HCT116 (cell line): ENCODE measurements at regions not wholly inside any gene's neighbourhood (a gene's known extent, or its start where the extent isn't known, plus 50 kb on each side); places are given as distances from the start of the nearest gene placed in this dataset.

Experiments used
- ATAC-seq: fragments of 200-7000 bp; cut with Tn5 transposase; 2 replicates; pipeline ENCODE4 v1.9.1; 2020; ENCODE audit warnings: mild to moderate bottlenecking, moderate library complexity
- BruUV-seq: library from RNA; stranded (reverse); fragments of 400-500 nt; replicated peaks from 2 replicates; lab custom pipeline; 2021; lab: Mats Ljungman, UMichigan
- CTCF ChIA-PET: fragments of 300-600 bp; sonication (Branson Sonifier 250); formaldehyde crosslinking; loops from one replicate; lab custom pipeline; 2021; ENCODE audit warnings: antibody characterized with exemption; lab: Charles Lee
- POLR2A ChIA-PET: fragments of 300-600, 350-600 bp; sonication (Branson Sonifier 250); formaldehyde crosslinking; loops from one replicate; lab custom pipeline; 2021; ENCODE audit warnings: antibody characterized with exemption; lab: Charles Lee
- RAD21 ChIA-PET, 2 experiments: fragments of 300-600 bp; sonication (Branson Sonifier 250); formaldehyde crosslinking; loops; one replicate each; lab custom pipeline; 2023; ENCODE audit warnings: low total read pairs in 2 of 2; ENCODE audit not compliant: uncharacterized antibody in 2 of 2, unreplicated experiment in 2 of 2, low non-redundant PET in 1 of 2; lab: Charles Lee
- DNase-seq: peaks from one replicate; pipeline ENCODE4 v3.0.0-alpha.2; 2010; ENCODE audit warnings: low read depth, low spot score
- H2AFZ ChIP-seq: fragments of 200-600 bp; shearing (Covaris generic), sonication (generic); 2 replicates; pipeline ENCODE4 v1.6.1; 2017; ENCODE audit warnings: low read depth, mixed run types, mixed read lengths, antibody characterized with exemption, low read length; ENCODE audit not compliant: poor library complexity, severe bottlenecking
- H3K27ac ChIP-seq: 2 replicates; pipeline ENCODE4 v1.5.1; 2012; ENCODE audit warnings: low read depth, low read length
- H3K27me3 ChIP-seq: fragments of 200-600 bp; sonication (generic); 2 replicates; pipeline ENCODE4 v1.6.1; 2016; ENCODE audit warnings: mixed run types, low read length, mixed read lengths; ENCODE audit not compliant: insufficient read depth
- H3K36me3 ChIP-seq, 2 experiments: fragments of 200-500 bp in 1 of 2; fragments of 200-600 bp in 1 of 2; sonication (Bioruptor generic) in 1 of 2; sonication (generic) in 1 of 2; 2 replicates each; pipeline versions ENCODE4 v1.5.1 to v1.6.1; 2014 to 2016; ENCODE audit warnings: low read length in 2 of 2, inconsistent platforms in 1 of 2, mixed read lengths in 1 of 2, mixed run types in 1 of 2; ENCODE audit not compliant: insufficient read depth in 2 of 2, control insufficient read depth in 1 of 2
- H3K4me1 ChIP-seq, 2 experiments: fragments of 200-600 bp in 1 of 2; sonication (generic) in 1 of 2; 2 replicates each; pipeline versions ENCODE4 v1.5.1 to v1.6.1; 2012 to 2017; ENCODE audit warnings: low read length in 2 of 2, inconsistent platforms in 1 of 2, mild to moderate bottlenecking in 1 of 2, mixed read lengths in 1 of 2, mixed run types in 1 of 2, moderate library complexity in 1 of 2; ENCODE audit not compliant: insufficient read depth in 2 of 2, control insufficient read depth in 1 of 2
- H3K4me2 ChIP-seq: fragments of 200-600 bp; sonication (generic); 2 replicates; pipeline ENCODE4 v1.6.1; 2017; ENCODE audit warnings: mixed run types, low read length, mixed read lengths
- H3K4me3 ChIP-seq, 2 experiments: fragments of 200-600 bp in 1 of 2; sonication (generic) in 1 of 2; replicated peaks in 1 of 2; 2 replicates each; pipeline ENCODE4 v1.5.1; 2011 to 2016; ENCODE audit warnings: low read length in 2 of 2, control low read depth in 1 of 2, low read depth in 1 of 2, mild to moderate bottlenecking in 1 of 2, mixed read lengths in 1 of 2, mixed run types in 1 of 2
- H3K79me2 ChIP-seq: fragments of 200-600 bp; sonication (generic); 2 replicates; pipeline ENCODE4 v1.6.1; 2017; ENCODE audit warnings: mild to moderate bottlenecking, mixed run types, low read length, moderate library complexity, mixed read lengths; ENCODE audit not compliant: insufficient read depth
- H3K9ac ChIP-seq: fragments of 200-600 bp; sonication (generic); 2 replicates; pipeline ENCODE4 v1.6.1; 2016; ENCODE audit warnings: low read length, mixed read lengths
- H3K9me2 ChIP-seq: fragments of 200-600 bp; sonication (generic), shearing (Covaris generic); 2 replicates; pipeline ENCODE4 v1.6.1; 2017; ENCODE audit warnings: mixed run types, mild to moderate bottlenecking, moderate library complexity; ENCODE audit not compliant: insufficient read depth
- H3K9me3 ChIP-seq, 2 experiments: fragments of 200-500 bp in 1 of 2; fragments of 200-600 bp in 1 of 2; sonication (Bioruptor generic) in 1 of 2; sonication (generic) in 1 of 2; 2 replicates each; pipeline ENCODE4 v1.6.1; 2014 to 2017; ENCODE audit warnings: low read length in 2 of 2, mixed read lengths in 2 of 2, inconsistent platforms in 1 of 2, low read depth in 1 of 2, mild to moderate bottlenecking in 1 of 2, mixed run types in 1 of 2, moderate library complexity in 1 of 2; ENCODE audit not compliant: control insufficient read depth in 1 of 2, insufficient read depth in 1 of 2
- H4K20me1 ChIP-seq: fragments of 200-600 bp; sonication (generic), shearing (Covaris generic); 2 replicates; pipeline ENCODE4 v1.6.1; 2017; ENCODE audit warnings: mixed run types, mild to moderate bottlenecking, moderate library complexity; ENCODE audit not compliant: insufficient read depth
- CBX3 ChIP-seq: IDR thresholded peaks from 2 replicates; pipeline ENCODE4 v1.6.1; 2012; ENCODE audit warnings: low read depth
- CEBPB ChIP-seq: IDR thresholded peaks from 2 replicates; pipeline ENCODE4 v1.6.1; 2012; ENCODE audit warnings: low read depth
- EGR1 ChIP-seq: IDR thresholded peaks from 2 replicates; pipeline ENCODE4 v1.6.1; 2012; ENCODE audit warnings: low read depth
- ELF1 ChIP-seq: IDR thresholded peaks from 2 replicates; pipeline ENCODE4 v1.6.1; 2012; ENCODE audit warnings: low read depth, borderline replicate concordance
- EZH2 ChIP-seq: fragments of 200-600 bp; sonication (generic); IDR thresholded peaks from 2 replicates; pipeline ENCODE4 v1.6.1; 2017; ENCODE audit warnings: antibody characterized with exemption, mixed run types
- EZH2phosphoT487 ChIP-seq: fragments of 200-600 bp; IDR thresholded peaks from 2 replicates; pipeline ENCODE4 v1.6.1; 2018; ENCODE audit warnings: antibody characterized with exemption, borderline replicate concordance
- FOSL1 ChIP-seq: IDR thresholded peaks from 2 replicates; pipeline ENCODE4 v1.6.1; 2012; ENCODE audit warnings: low read depth
- JUND ChIP-seq: IDR thresholded peaks from 2 replicates; pipeline ENCODE4 v1.6.1; 2012
- POLR2A ChIP-seq: IDR thresholded peaks from 2 replicates; pipeline ENCODE4 v1.7.0; 2011; ENCODE audit warnings: borderline replicate concordance; ENCODE audit not compliant: insufficient read depth, insufficient read length; ENCODE audit errors: extremely low read depth
- POLR2AphosphoS5 ChIP-seq: IDR thresholded peaks from 2 replicates; pipeline ENCODE4 v1.6.1; 2011; ENCODE audit warnings: mild to moderate bottlenecking, low read depth, low read length, moderate library complexity
- RAD21 ChIP-seq: IDR thresholded peaks from 2 replicates; pipeline ENCODE4 v1.6.1; 2012; ENCODE audit warnings: low read depth, mild to moderate bottlenecking
- SIN3A ChIP-seq: IDR thresholded peaks from 2 replicates; pipeline ENCODE4 v1.6.1; 2012; ENCODE audit warnings: low read depth
- SP1 ChIP-seq: IDR thresholded peaks from 2 replicates; pipeline ENCODE4 v1.6.1; 2012; ENCODE audit warnings: low read depth
- SRF ChIP-seq: IDR thresholded peaks from 2 replicates; pipeline ENCODE4 v1.6.1; 2012; ENCODE audit warnings: low read depth
- YY1 ChIP-seq: IDR thresholded peaks from 2 replicates; pipeline ENCODE4 v1.6.1; 2011; ENCODE audit warnings: low read length, low read depth, moderate library complexity, mild to moderate bottlenecking; ENCODE audit not compliant: insufficient replicate concordance; ENCODE audit errors: extremely low read depth
- ZFX ChIP-seq: fragments of 450-650 bp; IDR thresholded peaks from 2 replicates; pipeline ENCODE4 v1.6.1; 2017
- ZNF274 ChIP-seq: fragments of 200-500 bp; sonication (Bioruptor generic); IDR thresholded peaks from 2 replicates; pipeline ENCODE4 v1.6.1; 2014; ENCODE audit warnings: mild to moderate bottlenecking, low read depth, low read length, inconsistent platforms
- intact Hi-C: fragments of 100-400 bp; cut with micrococcal nuclease; formaldehyde crosslinking; loops from 2 replicates; pipeline ENCODE4 v1.10.0; 2022
- TF ChIP-seq, protein P1 (sequence below): IDR thresholded peaks from 2 replicates; pipeline ENCODE4 v1.6.1; 2012
- TF ChIP-seq, protein P2 (sequence below): IDR thresholded peaks from 2 replicates; pipeline ENCODE4 v1.6.1; 2011; ENCODE audit warnings: mild to moderate bottlenecking, low read length, moderate library complexity; ENCODE audit not compliant: insufficient replicate concordance; ENCODE audit errors: extremely low read depth

DNA sequence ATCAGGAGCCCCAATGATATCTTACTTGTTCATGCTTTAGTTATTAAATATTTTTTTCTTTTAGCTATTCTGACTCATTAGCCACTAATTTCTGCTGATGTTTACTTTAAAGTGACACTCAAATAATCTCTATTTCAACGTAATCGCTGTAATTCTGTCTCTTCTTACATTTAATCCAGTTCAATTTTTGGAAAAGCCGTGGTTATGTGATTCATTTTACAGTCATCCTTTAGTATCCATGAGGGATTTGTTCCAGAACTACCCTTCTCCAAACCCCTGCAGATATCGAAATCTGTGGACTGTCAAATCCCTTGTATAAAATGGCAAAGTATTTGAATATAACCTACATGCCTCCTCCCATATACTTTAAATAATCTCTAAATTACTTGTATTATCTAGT is 1103.4 kb downstream of the LRFN5 start:
- TF ChIP-seq EZH2phosphoT487 (no peak), POLR2A (no peak), SRF (no peak), FOSL1 (no peak), YY1 (no peak)
- TF ChIP-seq, protein P1, sequence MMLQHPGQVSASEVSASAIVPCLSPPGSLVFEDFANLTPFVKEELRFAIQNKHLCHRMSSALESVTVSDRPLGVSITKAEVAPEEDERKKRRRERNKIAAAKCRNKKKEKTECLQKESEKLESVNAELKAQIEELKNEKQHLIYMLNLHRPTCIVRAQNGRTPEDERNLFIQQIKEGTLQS: no peak
- no peak for DNase-seq
- RAD21 ChIA-PET: no interaction called here

DNA sequence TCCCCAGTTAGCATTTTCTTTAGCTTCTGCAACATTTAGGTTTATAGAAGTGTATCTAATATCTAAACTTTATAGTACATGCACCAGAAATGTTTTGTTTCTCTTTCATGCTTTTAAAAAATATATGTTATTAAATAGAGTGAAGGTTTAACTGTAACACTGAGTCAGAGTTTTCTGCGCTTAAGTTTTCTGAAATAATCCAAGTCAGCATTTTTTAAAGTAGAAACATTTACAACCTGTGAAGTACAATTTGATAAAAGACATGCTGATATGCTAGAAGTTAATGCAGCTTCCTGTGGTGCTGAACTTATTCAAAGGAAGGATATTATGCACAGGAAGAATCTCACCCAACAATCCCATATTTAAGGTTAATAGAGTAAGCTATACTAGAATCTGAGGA is 1096.8 kb downstream of the LRFN5 start:
- POLR2A ChIA-PET: no interaction called here
- no peak for DNase-seq
- no peak overlapping the region for H3K4me2 ChIP-seq
- no peak for TF ChIP-seq RAD21
- TF ChIP-seq ELF1: no peak
- no peak for TF ChIP-seq CBX3
- TF ChIP-seq CEBPB: no peak
- no peak for TF ChIP-seq SRF
- TF ChIP-seq EZH2: no peak
- TF ChIP-seq EGR1: no peak
- no peak for TF ChIP-seq POLR2A
- TF ChIP-seq JUND: no peak
- TF ChIP-seq SP1: no peak
- TF ChIP-seq ZFX: no peak
- TF ChIP-seq ZNF274: no peak
- TF ChIP-seq FOSL1: no peak
- TF ChIP-seq POLR2AphosphoS5: no peak
- no peak for TF ChIP-seq SIN3A
- TF ChIP-seq, protein P2, sequence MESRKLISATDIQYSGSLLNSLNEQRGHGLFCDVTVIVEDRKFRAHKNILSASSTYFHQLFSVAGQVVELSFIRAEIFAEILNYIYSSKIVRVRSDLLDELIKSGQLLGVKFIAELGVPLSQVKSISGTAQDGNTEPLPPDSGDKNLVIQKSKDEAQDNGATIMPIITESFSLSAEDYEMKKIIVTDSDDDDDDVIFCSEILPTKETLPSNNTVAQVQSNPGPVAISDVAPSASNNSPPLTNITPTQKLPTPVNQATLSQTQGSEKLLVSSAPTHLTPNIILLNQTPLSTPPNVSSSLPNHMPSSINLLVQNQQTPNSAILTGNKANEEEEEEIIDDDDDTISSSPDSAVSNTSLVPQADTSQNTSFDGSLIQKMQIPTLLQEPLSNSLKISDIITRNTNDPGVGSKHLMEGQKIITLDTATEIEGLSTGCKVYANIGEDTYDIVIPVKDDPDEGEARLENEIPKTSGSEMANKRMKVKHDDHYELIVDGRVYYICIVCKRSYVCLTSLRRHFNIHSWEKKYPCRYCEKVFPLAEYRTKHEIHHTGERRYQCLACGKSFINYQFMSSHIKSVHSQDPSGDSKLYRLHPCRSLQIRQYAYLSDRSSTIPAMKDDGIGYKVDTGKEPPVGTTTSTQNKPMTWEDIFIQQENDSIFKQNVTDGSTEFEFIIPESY: no peak
- no peak for TF ChIP-seq EZH2phosphoT487
- TF ChIP-seq, all 23 proteins: peak for 0
- Histone ChIP-seq H3K36me3 (no peaks in the 10 kb centered on the region), H3K9me2 (no peaks in the 10 kb centered on the region), H2AFZ (no peak overlapping the region), H3K9me3 (no peaks in the 10 kb centered on the region), H4K20me1 (no peaks in the 10 kb centered on the region), H3K4me3 (no peak overlapping the region), H3K9ac (no peak overlapping the region), H3K4me1 (no peaks in the 10 kb centered on the region), H3K27me3 (no peaks in the 10 kb centered on the region), H3K79me2 (no peaks in the 10 kb centered on the region), H3K27ac (no peak overlapping the region)
- CTCF ChIA-PET: no interaction called here
- intact Hi-C loops: no loop called here
- no TSS peak for BruUV-seq
- RAD21 ChIA-PET: no interaction called here
- ATAC-seq: no peak

More for the DNA sequence above, 1103.4 kb downstream of the LRFN5 start:
- ATAC-seq: no peak
- ChIA-PET POLR2A (no interaction called here), CTCF (no interaction called here)
- Histone ChIP-seq H3K9ac (no peak overlapping the region), H3K27me3 (no peaks in the 10 kb centered on the region), H3K27ac (no peak overlapping the region), H4K20me1 (no peaks in the 10 kb centered on the region), H3K4me1 (0 out of 4 replicates have a peak, but pooled peaks cover 0 to under 1% of the 10 kb centered on the region in 2 experiments), H3K79me2 (no peaks in the 10 kb centered on the region), H3K4me2 (no peak overlapping the region), H3K9me3 (no peaks in the 10 kb centered on the region), H3K4me3 (no peak overlapping the region), H3K9me2 (no peaks in the 10 kb centered on the region), H2AFZ (no peak overlapping the region), H3K36me3 (no peaks in the 10 kb centered on the region)
- no TSS peak for BruUV-seq
- intact Hi-C loops: no loop called here
